Natural killer cell (primary cell): ENCODE measurements at regions not wholly inside any gene's neighbourhood (a gene's known extent, or its start where the extent isn't known, plus 50 kb on each side); places are given as distances from the start of the nearest gene placed in this dataset.

ENCODE experiments used
- ATAC-seq, 3 donors: fragments of 150-1000 bp in 2 of 3; fragments of 200-7000 bp in 1 of 3; cut with Tn5 transposase; 1 replicate in 1 of 3; 2 replicates in 2 of 3; pipeline ENCODE4 v1.10.0; 2021; ENCODE audit warnings: mild to moderate bottlenecking in 2 of 3, moderate library complexity in 2 of 3
- DNase-seq, 2 donors: peaks; one replicate each; pipeline versions ENCODE4 v3.0.0 to v3.0.0-alpha.2; 2013 to 2021; ENCODE audit warnings: mixed read lengths in 1 of 2
- H3K27ac ChIP-seq: one replicate; pipeline ENCODE4 v1.5.1; 2013; ENCODE audit warnings: mild to moderate bottlenecking, low read length
- H3K27me3 ChIP-seq: one replicate; pipeline ENCODE4 v1.6.1; 2013; ENCODE audit warnings: low read length; ENCODE audit not compliant: control insufficient read depth, insufficient read depth
- H3K36me3 ChIP-seq: one replicate; pipeline ENCODE4 v1.6.1; 2013; ENCODE audit warnings: low read length; ENCODE audit not compliant: control insufficient read depth, insufficient read depth
- H3K4me1 ChIP-seq: one replicate; pipeline ENCODE4 v1.6.1; 2013; ENCODE audit warnings: low read length; ENCODE audit not compliant: control insufficient read depth, insufficient read depth
- H3K4me3 ChIP-seq: one replicate; pipeline ENCODE4 v1.5.1; 2013; ENCODE audit warnings: low read length
- H3K9me3 ChIP-seq: one replicate; pipeline ENCODE4 v1.6.1; 2013; ENCODE audit warnings: low read length; ENCODE audit not compliant: control insufficient read depth, insufficient read depth
- H3K27ac Mint-ChIP-seq, 2 donors: one replicate each; pipeline ENCODE4 v1.8.0; 2022; ENCODE audit warnings: mild to moderate bottlenecking in 2 of 2, mixed read lengths in 2 of 2, moderate library complexity in 1 of 2
- H3K27me3 Mint-ChIP-seq, 2 donors: one replicate each; pipeline ENCODE4 v1.8.0; 2022; ENCODE audit warnings: low read depth in 2 of 2, mixed read lengths in 2 of 2
- H3K36me3 Mint-ChIP-seq: one replicate; pipeline ENCODE4 v1.8.0; 2022; ENCODE audit warnings: mixed read lengths
- H3K4me1 Mint-ChIP-seq, 2 donors: one replicate each; pipeline ENCODE4 v1.8.0; 2022; ENCODE audit warnings: mixed read lengths in 2 of 2
- H3K4me3 Mint-ChIP-seq: one replicate; pipeline ENCODE4 v1.8.0; 2022; ENCODE audit warnings: mild to moderate bottlenecking, moderate library complexity, mixed read lengths
- H3K9me3 Mint-ChIP-seq, 2 donors: one replicate each; pipeline ENCODE4 v1.8.0; 2022; ENCODE audit warnings: mixed read lengths in 2 of 2
- CTCF ChIP-seq: fragments of 200-600 bp; IDR thresholded peaks from one replicate; pipeline ENCODE4 v1.8.0; 2022; ENCODE audit warnings: antibody characterized with exemption
- WGBS: methylation state at CpG from one replicate; pipeline ENCODE4 v1.1.7; 2013; ENCODE audit warnings: missing lambda C conversion rate; ENCODE audit not compliant: insufficient coverage; 5-methylcytosine and 5-hydroxymethylcytosine counted together
- intact Hi-C: fragments of 100-400 bp; cut with micrococcal nuclease; formaldehyde crosslinking; loops from one replicate; pipeline ENCODE4 v1.14.2; 2022

- H3K27me3 ChIP-seq = no peaks in the 10 kb centered on the region
- Mint-ChIP-seq H3K9me3 (peaks cover 2 to 3% of the 10 kb centered on the region in 2 donors), H3K36me3 (no peaks in the 10 kb centered on the region), H3K4me3 (no peak overlapping the region), H3K27ac (no peak overlapping the region), H3K4me1 (no peaks in the 10 kb centered on the region), H3K27me3 (no peaks in the 10 kb centered on the region)
- WGBS = 94% methylated on average over 5 of the region's 5 CpGs
- H3K4me3 ChIP-seq = no peak overlapping the region
- no peak overlapping the region for H3K27ac ChIP-seq
- no peaks in the 10 kb centered on the region for H3K4me1 ChIP-seq
- intact Hi-C loops = no loop called here
- DNase-seq (no peak), ATAC-seq (no peak)
- no peaks in the 10 kb centered on the region for H3K9me3 ChIP-seq
- no peak for TF ChIP-seq CTCF
- no peaks in the 10 kb centered on the region for H3K36me3 ChIP-seq
Measured at GRCh38 chr11:105389952-105390351, 219.9 kb upstream of the GRIA4 start.

- Histone ChIP-seq H3K27me3 (no peaks in the 10 kb centered on the region), H3K9me3 (no peaks in the 10 kb centered on the region), H3K36me3 (no peaks in the 10 kb centered on the region), H3K4me3 (no peak overlapping the region), H3K27ac (no peak overlapping the region), H3K4me1 (no peaks in the 10 kb centered on the region)
- Mint-ChIP-seq H3K36me3 (no peaks in the 10 kb centered on the region), H3K27me3 (no peaks in the 10 kb centered on the region), H3K27ac (no peak overlapping the region), H3K4me1 (no peaks in the 10 kb centered on the region), H3K9me3 (peaks cover 0 to 3% of the 10 kb centered on the region in 2 donors), H3K4me3 (no peak overlapping the region)
- ATAC-seq (no peak), DNase-seq (no peak)
- intact Hi-C loops = no loop called here
- no peak for TF ChIP-seq CTCF
Measured at GRCh38 chr11:105388006-105388405, 221.9 kb upstream of the GRIA4 start.

- WGBS = 100% methylated on average over 2 of the region's 3 CpGs
- no peak for DNase-seq
Measured at GRCh38 chr11:105381941-105382340, 227.9 kb upstream of the GRIA4 start.

More at GRCh38 chr11:105381941-105382340, 227.9 kb upstream of the GRIA4 start:
- no peaks in the 10 kb centered on the region for H3K9me3 ChIP-seq
- no peaks in the 10 kb centered on the region for H3K36me3 ChIP-seq
- peaks cover 0 to 5% of the 10 kb centered on the region in 2 donors for H3K9me3 Mint-ChIP-seq
- H3K27me3 Mint-ChIP-seq = no peaks in the 10 kb centered on the region
- no peak overlapping the region for H3K4me3 ChIP-seq
- intact Hi-C loops = no loop called here
- no peak overlapping the region for H3K27ac Mint-ChIP-seq
- no peaks in the 10 kb centered on the region for H3K4me1 Mint-ChIP-seq
- no peak overlapping the region for H3K27ac ChIP-seq
- H3K4me3 Mint-ChIP-seq = no peak overlapping the region
- H3K4me1 ChIP-seq = no peaks in the 10 kb centered on the region
- no peaks in the 10 kb centered on the region for H3K27me3 ChIP-seq
- no peak for TF ChIP-seq CTCF
- no peak for ATAC-seq
- H3K36me3 Mint-ChIP-seq = peaks cover 5% of the 10 kb centered on the region
